Pancreas (tissue), 10 donors: ENCODE measurements at regions not wholly inside any gene's neighbourhood (a gene's known extent, or its start where the extent isn't known, plus 50 kb on each side); places are given as distances from the start of the nearest gene placed in this dataset.

Source experiments
- ATAC-seq, 4 donors: fragments of 200-7000 bp; cut with Tn5 transposase; one replicate each; pipeline versions ENCODE4 v1.8.0 to v1.9.1; 2020; ENCODE audit warnings: mild to moderate bottlenecking in 4 of 4, moderate library complexity in 4 of 4
- DNase-seq, 6 donors: peaks; one replicate each; pipeline ENCODE4 v3.0.0-alpha.2; 2020
- FAIRE-seq: peaks from 2 replicates; lab custom pipeline; 2012; peaks lifted over from hg19 to GRCh38; lab: Jason Lieb, UNC
- H3K27ac ChIP-seq, 4 donors: fragments of 200-600 bp; sonication (generic); 1 replicate in 3 of 4; 2 replicates in 1 of 4; pipeline versions ENCODE4 v1.5.0 to v1.8.0; 2020
- H3K27me3 ChIP-seq, 4 donors: fragments of 200-600 bp; one replicate each; pipeline ENCODE4 v1.8.0; 2021
- H3K36me3 ChIP-seq, 3 donors: fragments of 200-600 bp; sonication (generic) in 1 of 3; one replicate each; pipeline versions ENCODE4 v1.5.0 to v1.8.0; 2020 to 2021
- H3K4me1 ChIP-seq, 3 donors: fragments of 200-600 bp; one replicate each; pipeline ENCODE4 v1.8.0; 2021
- H3K4me3 ChIP-seq, 4 donors: fragments of 200-600 bp; sonication (generic) in 2 of 4; one replicate each; pipeline versions ENCODE4 v1.5.0 to v1.8.0; 2020 to 2021
- H3K9me3 ChIP-seq, 4 donors: fragments of 200-600 bp; one replicate each; pipeline ENCODE4 v1.8.0; 2021
- CTCF ChIP-seq, 4 donors: fragments of 200-600 bp; sonication (generic) in 3 of 4; IDR thresholded peaks; one replicate each; pipeline versions ENCODE4 v1.5.0 to v1.8.0; 2021; ENCODE audit warnings: antibody characterized with exemption in 4 of 4
- WGBS, 2 donors: extraction: QIAGEN DNeasy Blood & Tissue Kit; methylation state at CpG; one replicate each; pipeline ENCODE4 v1.1.7; 2013; 5-methylcytosine and 5-hydroxymethylcytosine counted together
- intact Hi-C, 3 donors: fragments of 100-400 bp; cut with DNase I; formaldehyde crosslinking; loops; one replicate each; pipeline versions ENCODE4 v1.11.1 to v1.14.2; 2022
- donor health status: healthy with polysubstance abuse.
- donor health status: DM: no; HTN: no; CAD: no; lungs with moderate emphysema.
- donor health status: DM: no; HTN: no; CAD: no.
- donor health status: control.
- donor health status: control.
- donor health status: Bipolar disorder and iron deficiency.
- donor health status: DM: yes; HTN: yes; CAD: no.
- donor health status: DM: no; HTN: no; CAD: no.
- donor health status: DM: no; HTN: no; CAD: no.
- donor health status: DM: yes; HTN: yes; CAD: no.

GRCh38 chr5:52605317-52606313 lies 182.1 kb upstream of the ITGA1 start:
- 69 to 71% methylated on average over 6 of the region's 6 CpGs for WGBS, 2 donors
- H3K36me3 ChIP-seq = no peaks in the 10 kb centered on the region

GRCh38 chr5:52607227-52607824 lies 180.4 kb upstream of the ITGA1 start:
- Histone ChIP-seq H3K9me3 (no peaks in the 10 kb centered on the region), H3K4me1 (peaks cover 0 to 11% (median 0%) of the 10 kb centered on the region in 3 donors), H3K36me3 (no peaks in the 10 kb centered on the region), H3K27me3 (no peaks in the 10 kb centered on the region), H3K27ac (no peak overlapping the region), H3K4me3 (no peak overlapping the region)
- ATAC-seq = no peak
- FAIRE-seq = no peak
- no peak for TF ChIP-seq CTCF (IDR thresholded peaks at IDR 0.05)
- no peak for DNase-seq
- intact Hi-C loops = no loop called here

More at GRCh38 chr5:52605317-52606313, 182.1 kb upstream of the ITGA1 start:
- DNase-seq (no peak), FAIRE-seq (no peak), ATAC-seq (no peak)
- Histone ChIP-seq H3K9me3 (no peaks in the 10 kb centered on the region), H3K4me1 (peaks cover 0 to 11% (median 0%) of the 10 kb centered on the region in 3 donors), H3K27me3 (no peaks in the 10 kb centered on the region), H3K27ac (no peak overlapping the region), H3K4me3 (no peak overlapping the region)
- TF ChIP-seq CTCF (IDR thresholded peaks at IDR 0.05) = no peak
- intact Hi-C loops = no loop called here

- Histone ChIP-seq H3K36me3 (no peaks in the 10 kb centered on the region), H3K4me1 (no peaks in the 10 kb centered on the region), H3K9me3 (no peaks in the 10 kb centered on the region), H3K27ac (no peak overlapping the region), H3K27me3 (no peaks in the 10 kb centered on the region), H3K4me3 (no peak overlapping the region)
- DNase-seq (no peak), ATAC-seq (no peak), FAIRE-seq (no peak)
- intact Hi-C loops = no loop called here
- no peak for TF ChIP-seq CTCF (IDR thresholded peaks at IDR 0.05)
- 56 to 72% methylated on average over 3 of the region's 3 CpGs for WGBS, 2 donors
Measured at GRCh38 chr5:52620315-52620714, 167.4 kb upstream of the ITGA1 start.

- Histone ChIP-seq H3K27me3 (no peaks in the 10 kb centered on the region), H3K36me3 (no peaks in the 10 kb centered on the region), H3K27ac (no peak overlapping the region), H3K4me3 (no peak overlapping the region), H3K9me3 (no peaks in the 10 kb centered on the region), H3K4me1 (no peaks in the 10 kb centered on the region)
- WGBS, 2 donors = 43 to 62% methylated on average over 4 of the region's 4 CpGs
- intact Hi-C loops = no loop called here
- no peak for TF ChIP-seq CTCF (IDR thresholded peaks at IDR 0.05)
- DNase-seq (no peak), ATAC-seq (no peak), FAIRE-seq (no peak)
Measured at GRCh38 chr5:52623291-52623690, 164.4 kb upstream of the ITGA1 start.
